ENCODE measurements at regions not wholly inside any gene's neighbourhood (a gene's known extent, or its start where the extent isn't known, plus 50 kb on each side); places are given as distances from the start of the nearest gene placed in this dataset.
"Not testable (repeated sequence)": the region's sequence is repeated elsewhere in the genome, so short reads cannot be mapped to it uniquely, and the experiment has no call there.

- not testable (repeated sequence) for H3K27me3 Mint-ChIP-seq; H3K4me3 Mint-ChIP-seq; H3K4me1 Mint-ChIP-seq (ENCODE audit: low read depth in 2 of 2); H3K9me3 Mint-ChIP-seq; ATAC-seq (replicated peaks); H3K36me3 Mint-ChIP-seq (ENCODE audit: insufficient read depth); H3K27ac Mint-ChIP-seq; DNase-seq
Measured at GRCh38 chr21:9024006-9024767, 1497.2 kb upstream of the TPTE start.

GRCh38 chr21:9026729-9027416 is 1494.5 kb upstream of the TPTE start:
- not testable (repeated sequence) for ATAC-seq (replicated peaks); H3K27ac Mint-ChIP-seq; DNase-seq; H3K4me1 Mint-ChIP-seq (ENCODE audit: low read depth in 2 of 2); H3K9me3 Mint-ChIP-seq; H3K36me3 Mint-ChIP-seq (ENCODE audit: insufficient read depth); H3K4me3 Mint-ChIP-seq; H3K27me3 Mint-ChIP-seq

GRCh38 chr21:9027417-9027800 is 1494.0 kb upstream of the TPTE start:
- not testable (repeated sequence) for H3K27ac Mint-ChIP-seq; H3K9me3 Mint-ChIP-seq; H3K4me1 Mint-ChIP-seq (ENCODE audit: low read depth in 2 of 2); ATAC-seq (replicated peaks); H3K36me3 Mint-ChIP-seq (ENCODE audit: insufficient read depth); H3K4me3 Mint-ChIP-seq; H3K27me3 Mint-ChIP-seq; DNase-seq

- not testable (repeated sequence) for H3K4me3 Mint-ChIP-seq; H3K9me3 Mint-ChIP-seq; DNase-seq; H3K36me3 Mint-ChIP-seq (ENCODE audit: insufficient read depth); H3K27ac Mint-ChIP-seq; ATAC-seq (replicated peaks); H3K27me3 Mint-ChIP-seq; H3K4me1 Mint-ChIP-seq (ENCODE audit: low read depth in 2 of 2)
Measured at GRCh38 chr21:9028624-9029431, 1492.6 kb upstream of the TPTE start.

- ATAC-seq (replicated peaks); H3K4me3 Mint-ChIP-seq; H3K9me3 Mint-ChIP-seq; DNase-seq; H3K27ac Mint-ChIP-seq; H3K36me3 Mint-ChIP-seq (ENCODE audit: insufficient read depth); H3K27me3 Mint-ChIP-seq; H3K4me1 Mint-ChIP-seq (ENCODE audit: low read depth in 2 of 2): not testable (repeated sequence)
Measured at GRCh38 chr21:9030141-9030665, 1491.2 kb upstream of the TPTE start.

- H3K4me3 Mint-ChIP-seq; H3K27me3 Mint-ChIP-seq; H3K27ac Mint-ChIP-seq; DNase-seq; ATAC-seq (replicated peaks); H3K4me1 Mint-ChIP-seq (ENCODE audit: low read depth in 2 of 2); H3K36me3 Mint-ChIP-seq (ENCODE audit: insufficient read depth); H3K9me3 Mint-ChIP-seq: not testable (repeated sequence)
Measured at GRCh38 chr21:9031482-9032374, 1489.7 kb upstream of the TPTE start.

GRCh38 chr21:9032547-9032946 is 1488.8 kb upstream of the TPTE start:
- DNase-seq, H3K4me3 Mint-ChIP-seq: not testable (repeated sequence)

GRCh38 chr21:9033295-9033694 is 1488.1 kb upstream of the TPTE start:
- H3K27me3 Mint-ChIP-seq; H3K27ac Mint-ChIP-seq; H3K4me3 Mint-ChIP-seq; H3K4me1 Mint-ChIP-seq (ENCODE audit: low read depth in 2 of 2); ATAC-seq (replicated peaks); DNase-seq; H3K36me3 Mint-ChIP-seq (ENCODE audit: insufficient read depth); H3K9me3 Mint-ChIP-seq: not testable (repeated sequence)

More at GRCh38 chr21:9032547-9032946, 1488.8 kb upstream of the TPTE start:
- H3K4me1 Mint-ChIP-seq (ENCODE audit: low read depth in 2 of 2); H3K27ac Mint-ChIP-seq; H3K9me3 Mint-ChIP-seq; ATAC-seq (replicated peaks); H3K27me3 Mint-ChIP-seq; H3K36me3 Mint-ChIP-seq (ENCODE audit: insufficient read depth): not testable (repeated sequence)

GRCh38 chr21:9034491-9035200 is 1486.7 kb upstream of the TPTE start:
- not testable (repeated sequence) for H3K36me3 Mint-ChIP-seq (ENCODE audit: insufficient read depth); H3K4me3 Mint-ChIP-seq; H3K4me1 Mint-ChIP-seq (ENCODE audit: low read depth in 2 of 2); H3K9me3 Mint-ChIP-seq; H3K27me3 Mint-ChIP-seq; DNase-seq; ATAC-seq (replicated peaks); H3K27ac Mint-ChIP-seq

- H3K4me1 Mint-ChIP-seq (ENCODE audit: low read depth in 2 of 2); H3K9me3 Mint-ChIP-seq; H3K27ac Mint-ChIP-seq; H3K4me3 Mint-ChIP-seq; DNase-seq; H3K36me3 Mint-ChIP-seq (ENCODE audit: insufficient read depth); ATAC-seq (replicated peaks); H3K27me3 Mint-ChIP-seq: not testable (repeated sequence)
Measured at GRCh38 chr21:9035225-9035624, 1486.2 kb upstream of the TPTE start.

GRCh38 chr21:9035970-9036369 is 1485.4 kb upstream of the TPTE start:
- not testable (repeated sequence) for H3K4me3 Mint-ChIP-seq; DNase-seq; H3K27ac Mint-ChIP-seq; H3K27me3 Mint-ChIP-seq; ATAC-seq (replicated peaks); H3K4me1 Mint-ChIP-seq (ENCODE audit: low read depth in 2 of 2); H3K9me3 Mint-ChIP-seq; H3K36me3 Mint-ChIP-seq (ENCODE audit: insufficient read depth)

- H3K9me3 Mint-ChIP-seq; H3K27me3 Mint-ChIP-seq; ATAC-seq (replicated peaks); H3K27ac Mint-ChIP-seq; H3K4me1 Mint-ChIP-seq (ENCODE audit: low read depth in 2 of 2); H3K4me3 Mint-ChIP-seq; DNase-seq; H3K36me3 Mint-ChIP-seq (ENCODE audit: insufficient read depth): not testable (repeated sequence)
Measured at GRCh38 chr21:9036966-9037587, 1484.3 kb upstream of the TPTE start.

Measured in effector memory CD8-positive, alpha-beta T cell (primary cell).